Spleen (tissue), 11 donors: ENCODE measurements at regions not wholly inside any gene's neighbourhood (a gene's known extent, or its start where the extent isn't known, plus 50 kb on each side); places are given as distances from the start of the nearest gene placed in this dataset.

Source experiments
- DNase-seq: peaks from one replicate; pipeline ENCODE4 v3.0.0-alpha.2; 2020
- H3K27ac ChIP-seq, 8 donors: fragments of 200-600 bp; sonication (generic) in 7 of 8; 1 replicate in 4 of 8; 2 replicates in 4 of 8; pipeline versions ENCODE4 v1.5.0 to v1.8.0; 2016 to 2021; ENCODE audit warnings: inconsistent platforms in 4 of 8, mild to moderate bottlenecking in 4 of 8, moderate library complexity in 1 of 8
- H3K27me3 ChIP-seq, 7 donors: fragments of 200-600 bp; sonication (generic) in 6 of 7; replicated peaks in 1 of 7; 1 replicate in 4 of 7; 2 replicates in 3 of 7; pipeline versions ENCODE4 v1.5.0 to v1.8.0; 2016 to 2021; ENCODE audit warnings: inconsistent platforms in 3 of 7, mild to moderate bottlenecking in 1 of 7
- H3K36me3 ChIP-seq, 6 donors: fragments of 200-600 bp; sonication (generic) in 5 of 6; 1 replicate in 4 of 6; 2 replicates in 2 of 6; pipeline versions ENCODE4 v1.5.0 to v1.8.0; 2016 to 2021; ENCODE audit warnings: inconsistent platforms in 2 of 6
- H3K4me1 ChIP-seq, 6 donors: fragments of 200-600 bp; sonication (generic) in 5 of 6; 1 replicate in 3 of 6; 2 replicates in 3 of 6; pipeline versions ENCODE4 v1.5.0 to v1.8.0; 2016 to 2021; ENCODE audit warnings: inconsistent platforms in 3 of 6
- H3K4me3 ChIP-seq, 8 donors: fragments of 200-600 bp; sonication (generic) in 7 of 8; 1 replicate in 4 of 8; 2 replicates in 4 of 8; pipeline versions ENCODE4 v1.5.0 to v1.8.0; 2016 to 2021; ENCODE audit warnings: inconsistent platforms in 4 of 8, mild to moderate bottlenecking in 4 of 8, moderate library complexity in 2 of 8
- H3K9me3 ChIP-seq, 8 donors: fragments of 200-600 bp; sonication (generic) in 7 of 8; 1 replicate in 4 of 8; 2 replicates in 4 of 8; pipeline versions ENCODE4 v1.5.0 to v1.8.0; 2016 to 2021; ENCODE audit warnings: inconsistent platforms in 4 of 8
- CTCF ChIP-seq, 11 experiments: fragments of 200-600 bp in 7 of 11; fragments of 450-650 bp in 4 of 11; sonication (generic) in 4 of 11; IDR thresholded peaks in 8 of 11; conservative IDR thresholded peaks in 3 of 11; 1 replicate in 7 of 11; 2 replicates in 4 of 11; pipeline versions ENCODE4 v1.4.0 to v1.8.0; 2016 to 2021; ENCODE audit warnings: antibody characterized with exemption in 11 of 11, inconsistent platforms in 4 of 11, mild to moderate bottlenecking in 1 of 11
- POLR2A ChIP-seq, 3 donors: fragments of 450-650 bp; IDR thresholded peaks; one replicate each; pipeline ENCODE4 v1.5.1; 2017; ENCODE audit warnings: antibody characterized with exemption in 3 of 3, mild to moderate bottlenecking in 1 of 3
- POLR2AphosphoS5 ChIP-seq, 3 donors: sonication (generic); formaldehyde crosslinking; IDR thresholded peaks; one replicate each; pipeline ENCODE4 v1.5.1; 2017; ENCODE audit warnings: antibody characterized with exemption in 3 of 3
- WGBS, 5 donors: extraction: QIAGEN DNeasy Blood & Tissue Kit in 3 of 5; methylation state at CpG; one replicate each; pipeline versions ENCODE4 v1.1.5 to v1.1.7; 2013 to 2018; 5-methylcytosine and 5-hydroxymethylcytosine counted together
- intact Hi-C: fragments of 100-400 bp; cut with DNase I; formaldehyde crosslinking; loops from one replicate; pipeline ENCODE4 v1.15.0; 2023; ENCODE audit warnings: low total_unique reads
- donor health status: healthy with polysubstance abuse.
- donor health status: DM: no; HTN: no; CAD: no; lungs with moderate emphysema.
- donor health status: DM: no; HTN: no; CAD: no.
- donor health status: Bipolar disorder and iron deficiency.
- donor health status: healthy.
- donor health status: DM: no; HTN: no; CAD: no.
- donor health status: DM: yes; HTN: yes; CAD: no.

GRCh38 chr3:22297436-22297835 lies 546.4 kb upstream of the ZNF385D start:
- Histone ChIP-seq H3K4me1 (no peaks in the 10 kb centered on the region), H3K4me3 (no peak overlapping the region), H3K36me3 (no peaks in the 10 kb centered on the region), H3K9me3 (peaks cover 0 to 22% (median 12%) of the 10 kb centered on the region in 8 donors), H3K27ac (no peak overlapping the region), H3K27me3 (no peaks in the 10 kb centered on the region)
- TF ChIP-seq CTCF (IDR thresholded peaks at IDR 0.05 in 8 of 11, conservative IDR thresholded peaks at IDR 0.05 in 3 of 11) = no peak
- no peak for TF ChIP-seq POLR2AphosphoS5 (IDR thresholded peaks at IDR 0.05)
- no peak for TF ChIP-seq POLR2A (IDR thresholded peaks at IDR 0.05)
- intact Hi-C loops = no loop called here
- 77 to 92% (median 88%) methylated on average over 4 of the region's 4 CpGs for WGBS, 5 donors
- no peak for DNase-seq

- no peak for TF ChIP-seq POLR2A (IDR thresholded peaks at IDR 0.05)
- no peak for TF ChIP-seq CTCF (IDR thresholded peaks at IDR 0.05 in 8 of 11, conservative IDR thresholded peaks at IDR 0.05 in 3 of 11)
- TF ChIP-seq POLR2AphosphoS5 (IDR thresholded peaks at IDR 0.05) = no peak
- intact Hi-C loops = no loop called here
- no peak for DNase-seq
- no peaks in the 10 kb centered on the region for H3K4me1 ChIP-seq
- H3K4me3 ChIP-seq = no peak overlapping the region
- 53 to 84% (median 67%) methylated on average over 3 of the region's 3 CpGs for WGBS, 5 donors
- H3K9me3 ChIP-seq = peaks cover 0 to 12% (median under 1%) of the 10 kb centered on the region in 8 donors
- H3K27ac ChIP-seq = no peak overlapping the region
- no peaks in the 10 kb centered on the region for H3K27me3 ChIP-seq
- no peaks in the 10 kb centered on the region for H3K36me3 ChIP-seq
Observed at GRCh38 chr3:22306454-22306853, 555.4 kb upstream of the ZNF385D start.

- intact Hi-C loops = no loop called here
- Histone ChIP-seq H3K27ac (no peak overlapping the region), H3K36me3 (no peaks in the 10 kb centered on the region), H3K9me3 (peaks cover 0 to 8% (median 0%) of the 10 kb centered on the region in 8 donors), H3K4me1 (no peaks in the 10 kb centered on the region), H3K4me3 (no peak overlapping the region), H3K27me3 (no peaks in the 10 kb centered on the region)
- no peak for DNase-seq
- WGBS, 5 donors = 7 to 20% (median 13%) methylated on average over 1 of the region's 1 CpG
- TF ChIP-seq POLR2A (IDR thresholded peaks at IDR 0.05) = no peak
- TF ChIP-seq POLR2AphosphoS5 (IDR thresholded peaks at IDR 0.05) = no peak
- TF ChIP-seq CTCF (IDR thresholded peaks at IDR 0.05 in 8 of 11, conservative IDR thresholded peaks at IDR 0.05 in 3 of 11) = no peak
Observed at GRCh38 chr3:22308871-22309270, 557.9 kb upstream of the ZNF385D start.

GRCh38 chr3:22315925-22316324 lies 564.9 kb upstream of the ZNF385D start:
- H3K27ac ChIP-seq = no peak overlapping the region

More at GRCh38 chr3:22315925-22316324, 564.9 kb upstream of the ZNF385D start:
- H3K36me3 ChIP-seq = no peaks in the 10 kb centered on the region
- DNase-seq = no peak
- intact Hi-C loops = no loop called here
- no peak for TF ChIP-seq POLR2AphosphoS5 (IDR thresholded peaks at IDR 0.05)
- no peak for TF ChIP-seq CTCF (IDR thresholded peaks at IDR 0.05 in 8 of 11, conservative IDR thresholded peaks at IDR 0.05 in 3 of 11)
- TF ChIP-seq POLR2A (IDR thresholded peaks at IDR 0.05) = no peak
- no peaks in the 10 kb centered on the region for H3K27me3 ChIP-seq
- WGBS, 5 donors = 72 to 86% (median 81%) methylated on average over 1 of the region's 1 CpG
- H3K4me3 ChIP-seq = no peak overlapping the region
- H3K4me1 ChIP-seq = no peaks in the 10 kb centered on the region
- peaks cover 0 to 12% (median 0%) of the 10 kb centered on the region in 8 donors for H3K9me3 ChIP-seq
